ENCODE measurements at regions not wholly inside any gene's neighbourhood (a gene's known extent, or its start where the extent isn't known, plus 50 kb on each side); places are given as distances from the start of the nearest gene placed in this dataset.
"Not testable (repeated sequence)": the region's sequence is repeated elsewhere in the genome, so short reads cannot be mapped to it uniquely, and the experiment has no call there.

DNA sequence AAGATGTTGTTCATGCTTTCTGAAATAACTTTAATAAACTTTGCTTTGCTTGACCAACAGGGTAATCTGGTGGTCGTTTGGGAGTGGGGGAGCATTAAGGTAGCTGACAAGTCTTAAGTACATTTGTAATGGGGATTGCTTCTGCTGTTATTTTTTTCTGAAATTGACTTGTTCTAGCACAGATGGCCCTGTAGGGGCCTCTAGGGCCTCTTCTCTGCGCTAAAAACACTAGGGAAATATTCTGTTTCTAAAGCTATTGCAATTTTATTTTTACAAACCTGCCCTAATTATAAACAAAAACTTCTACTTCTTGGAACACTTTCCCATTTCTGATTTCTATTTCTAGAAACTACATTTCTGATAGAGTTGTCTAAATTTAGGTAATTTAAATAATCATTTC, 191.3 kb upstream of the KCNJ3 start:
- DNase-seq (ENCODE audit: low spot score) = no peak

DNA sequence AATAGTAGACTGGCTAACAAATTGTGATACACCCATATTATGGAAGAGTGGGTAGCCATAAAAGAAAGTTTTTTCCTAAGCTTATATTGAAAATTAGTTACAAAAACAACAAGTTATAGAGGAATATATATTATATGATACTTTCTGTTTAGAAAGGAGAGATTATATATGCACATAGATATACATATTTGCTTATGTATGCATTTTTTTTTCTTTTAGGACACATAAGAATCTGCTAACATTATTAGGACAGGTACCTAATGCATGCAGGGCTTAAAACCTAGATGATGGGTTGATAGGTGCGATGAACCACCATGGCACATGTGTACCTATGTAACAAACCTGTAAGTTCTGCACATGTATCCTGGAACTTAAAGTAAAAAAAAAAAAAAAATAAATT, 179.6 kb upstream of the KCNJ3 start:
- DNase-seq (ENCODE audit: low spot score) = no peak

DNA sequence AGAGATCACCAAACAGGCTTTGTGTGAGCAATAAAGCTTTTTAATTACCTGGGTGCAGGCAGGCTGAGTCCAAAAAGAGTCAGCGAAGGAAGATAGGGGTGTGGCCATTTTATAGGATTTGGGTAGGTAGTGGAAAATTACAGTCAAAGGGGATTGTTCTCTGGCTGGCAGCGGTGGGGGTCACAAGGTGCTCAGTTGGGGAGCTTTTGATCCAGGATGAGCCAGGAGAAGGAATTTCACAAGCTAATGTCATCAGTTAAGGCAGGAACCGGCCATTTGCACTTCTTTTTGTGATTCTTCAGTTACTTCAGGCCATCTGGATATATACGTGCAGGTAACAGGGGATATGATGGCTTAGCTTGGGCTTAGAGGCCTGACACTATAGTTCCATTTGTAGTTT, 177.5 kb upstream of the KCNJ3 start:
- not testable (repeated sequence) for DNase-seq (ENCODE audit: low spot score)

DNA sequence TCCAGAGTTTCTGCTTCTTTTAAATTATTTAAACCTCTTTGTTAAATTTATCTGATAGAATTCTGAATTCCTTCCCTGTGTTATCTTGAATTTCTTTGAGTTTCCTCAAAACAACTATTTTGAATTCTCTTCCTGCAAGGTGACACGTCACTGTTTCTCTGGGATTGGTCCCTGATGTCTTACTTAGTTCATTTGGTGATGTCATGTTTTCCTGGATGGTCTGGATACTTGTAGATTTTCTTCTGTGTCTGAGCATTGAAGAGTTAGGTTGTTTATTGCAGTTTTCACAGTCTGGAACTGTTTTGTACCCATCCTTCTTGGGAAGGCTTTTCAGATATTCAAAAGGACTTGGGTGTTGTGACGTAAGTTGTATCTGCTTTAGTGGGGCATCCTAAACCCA, 172.3 kb upstream of the KCNJ3 start:
- DNase-seq (ENCODE audit: low spot score) = no peak

DNA sequence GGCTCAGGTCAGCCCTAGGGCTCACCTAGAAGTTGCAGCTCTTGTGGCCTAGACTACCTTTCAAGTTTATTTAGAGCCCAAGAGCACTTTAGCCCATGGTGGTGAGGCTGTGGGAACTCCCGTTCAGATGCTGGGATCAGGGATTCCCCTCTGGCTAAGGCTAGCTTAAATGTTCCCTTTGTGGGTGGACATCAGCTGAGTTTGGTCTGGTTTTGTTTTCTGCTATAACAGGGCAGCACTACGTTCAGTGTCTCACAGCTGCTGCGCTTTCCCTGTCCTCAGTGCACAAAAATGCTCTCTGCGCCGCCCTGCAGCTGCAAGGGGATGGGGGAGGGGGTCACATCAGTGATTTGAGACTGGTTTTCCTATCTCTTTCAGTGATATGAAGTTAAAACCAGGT, 170.5 kb upstream of the KCNJ3 start:
- no peak for DNase-seq (ENCODE audit: low spot score)

DNA sequence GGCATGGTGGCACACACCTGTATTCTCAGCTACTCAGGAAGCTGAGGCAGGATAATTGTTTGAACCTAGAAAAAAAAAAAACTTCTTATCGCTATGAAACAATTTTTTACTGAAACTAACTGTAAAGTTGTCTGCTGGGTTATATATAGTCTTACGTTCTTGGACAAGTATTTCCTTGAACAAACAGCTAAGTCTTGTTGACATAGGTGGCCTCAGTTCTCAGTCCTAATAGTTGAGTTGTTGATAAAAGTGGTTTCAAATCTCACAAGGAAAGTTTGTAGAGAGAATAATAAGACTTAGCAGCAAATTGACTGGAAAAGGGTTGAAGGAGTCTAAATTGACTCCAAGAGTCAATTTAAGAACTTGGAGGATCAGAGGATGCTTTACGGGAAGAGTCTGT, 166.5 kb upstream of the KCNJ3 start:
- DNase-seq (ENCODE audit: low spot score) = no peak

DNA sequence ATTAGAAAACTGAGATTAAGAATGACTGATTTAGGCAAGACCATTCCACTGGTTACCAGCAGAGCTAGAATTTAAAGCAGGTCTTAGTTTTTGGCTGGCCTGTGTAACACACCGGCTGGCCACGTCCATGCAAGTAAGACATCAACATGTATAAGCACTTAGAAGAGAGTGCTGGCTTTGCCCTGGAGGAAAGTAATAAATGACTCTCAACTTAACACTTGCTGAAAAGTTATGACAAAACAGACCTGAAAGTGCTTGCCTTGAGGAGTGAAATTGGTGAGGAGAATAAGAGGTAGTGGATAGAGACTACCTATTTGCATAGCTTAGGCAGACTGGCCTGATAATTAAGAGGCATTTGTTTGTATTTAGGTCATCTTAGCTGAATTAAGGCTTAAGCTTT, 165.7 kb upstream of the KCNJ3 start:
- no peak for DNase-seq (ENCODE audit: low spot score)

DNA sequence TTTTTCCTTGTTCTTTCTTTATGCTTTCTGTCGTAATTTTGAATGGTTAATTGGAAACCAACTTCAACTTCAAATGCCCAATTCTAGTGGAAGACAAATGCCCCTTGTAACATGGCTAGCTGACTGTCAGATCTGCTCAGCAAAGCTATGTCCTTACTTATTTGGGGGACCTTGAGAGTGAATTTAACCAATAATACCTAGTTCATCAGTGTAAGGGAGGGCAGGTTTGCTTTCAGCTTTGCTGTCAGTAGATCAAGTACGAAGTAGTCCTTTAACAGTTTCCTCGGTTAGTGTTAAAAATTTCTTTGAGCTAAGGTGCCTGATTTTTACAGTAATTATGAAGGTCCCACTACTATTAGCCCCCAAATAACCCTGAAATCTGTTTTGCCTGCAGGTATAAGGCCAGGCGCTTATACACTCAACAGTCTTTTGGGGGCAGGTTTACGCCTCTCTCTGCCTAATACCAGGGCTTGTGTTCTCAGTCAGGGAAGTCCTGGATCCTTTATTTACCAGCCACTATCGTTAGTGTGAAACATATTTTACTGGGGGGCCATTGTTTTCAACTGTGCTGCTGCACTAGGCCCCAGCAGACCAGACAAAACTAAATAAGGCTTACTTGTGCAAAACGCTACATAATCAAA, 165.1 kb upstream of the KCNJ3 start:
- no peak for DNase-seq (ENCODE audit: low spot score)

DNA sequence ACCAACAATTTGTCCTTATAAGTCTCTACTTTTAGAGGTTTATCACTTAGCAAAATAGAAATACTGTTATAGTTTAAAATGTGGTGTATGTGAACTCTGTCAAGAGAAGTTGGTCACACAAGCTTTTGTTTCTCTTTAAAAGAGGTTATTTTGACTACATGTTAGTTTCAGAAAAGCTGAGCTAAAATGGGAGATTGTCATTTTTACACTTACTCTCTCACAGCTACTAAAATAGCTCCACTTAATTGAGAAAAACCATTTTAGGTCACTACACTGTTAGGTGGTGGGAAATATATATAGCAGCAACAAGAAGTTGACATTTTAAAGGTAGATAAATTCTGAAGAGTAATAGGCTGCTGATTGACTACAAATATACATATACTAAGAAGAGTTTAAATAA, 161.5 kb upstream of the KCNJ3 start:
- DNase-seq (ENCODE audit: low spot score) = no peak

DNA sequence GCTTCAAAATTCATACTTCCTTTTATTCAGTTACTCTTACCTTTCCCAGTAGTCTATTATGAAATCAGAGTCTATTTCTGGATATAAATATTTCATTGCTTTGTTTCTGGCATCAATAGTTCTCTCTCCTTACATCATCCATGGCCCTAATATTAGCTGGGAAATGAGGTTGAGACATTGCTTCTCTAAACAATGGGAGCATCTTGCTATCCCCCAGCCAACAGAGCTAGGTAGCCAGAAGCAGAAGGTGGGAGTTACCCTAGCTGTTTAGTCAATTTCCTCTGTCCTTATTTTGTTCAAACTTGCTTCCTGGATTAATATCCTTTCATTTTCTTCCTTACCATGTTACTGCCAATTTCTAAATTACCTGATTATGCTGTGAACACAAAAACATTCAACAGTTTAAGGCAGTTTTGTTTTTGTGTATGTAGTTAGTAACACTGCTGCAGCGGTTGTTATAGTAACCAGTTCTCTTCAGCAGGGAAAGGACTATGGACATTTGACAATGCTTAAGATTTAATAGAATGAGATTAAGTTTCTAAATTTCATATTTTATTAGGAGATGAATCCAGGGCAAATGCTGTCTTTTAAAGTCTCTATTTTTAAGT, 160.5 kb upstream of the KCNJ3 start:
- DNase-seq (ENCODE audit: low spot score) = no peak

DNA sequence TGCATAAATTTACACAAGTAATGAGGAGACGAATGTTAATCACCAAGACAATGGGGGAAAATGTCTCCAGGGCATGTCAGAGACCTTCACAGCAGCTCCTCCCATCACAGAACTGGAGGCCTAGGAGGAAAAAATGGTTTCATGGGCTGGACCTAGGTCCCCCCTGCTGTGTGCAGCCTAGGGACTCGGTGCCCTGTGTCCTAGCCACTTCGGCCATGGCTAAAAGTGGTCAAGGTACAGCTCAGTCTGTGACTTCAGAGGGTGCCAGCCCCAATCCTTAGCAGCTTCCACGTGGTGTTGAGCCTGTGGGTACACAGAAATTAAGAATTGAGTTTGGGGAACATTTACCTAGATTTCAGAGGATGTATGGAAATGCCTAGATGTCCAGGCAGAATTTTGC, 152.2 kb upstream of the KCNJ3 start:
- DNase-seq (ENCODE audit: low spot score) = no peak

DNA sequence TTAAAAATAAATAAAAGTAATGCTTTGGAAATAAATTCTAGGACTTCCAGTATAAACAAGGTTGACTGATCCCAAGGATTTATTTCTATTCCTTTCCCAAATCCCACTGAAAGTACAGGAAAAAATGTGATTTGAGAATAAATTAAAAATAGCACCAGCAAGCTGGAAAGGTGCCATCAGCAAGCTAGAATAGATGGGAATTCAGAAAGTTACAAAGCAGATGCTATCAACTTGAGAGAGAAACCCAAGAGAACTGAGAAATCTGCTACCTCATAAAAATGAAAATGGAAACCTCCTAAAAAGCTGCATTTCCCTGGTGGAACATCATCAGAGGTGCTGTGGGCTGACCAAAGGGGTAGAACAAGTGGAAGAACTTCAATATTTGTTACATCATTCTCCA, 148.6 kb upstream of the KCNJ3 start:
- DNase-seq (ENCODE audit: low spot score) = no peak

DNA sequence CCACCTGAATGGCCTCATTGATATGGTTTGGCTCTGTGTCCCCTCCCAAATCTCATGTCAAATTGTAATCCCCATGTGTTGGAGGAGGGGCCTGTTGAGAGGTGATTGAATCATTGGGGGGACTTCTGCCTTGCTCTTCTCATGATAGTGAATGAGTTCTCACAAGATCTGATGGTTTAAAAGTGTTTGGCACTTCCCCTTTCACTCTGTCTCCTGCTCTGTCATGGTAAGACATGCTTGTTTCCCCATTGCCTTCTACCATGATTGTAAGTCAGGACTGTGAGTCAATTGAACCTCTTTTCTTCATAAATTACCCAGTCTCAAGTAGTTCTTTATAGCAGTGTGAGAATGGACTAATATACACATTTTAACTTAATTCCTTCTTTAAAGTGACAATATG, 146.8 kb upstream of the KCNJ3 start:
- DNase-seq (ENCODE audit: low spot score) = no peak

DNA sequence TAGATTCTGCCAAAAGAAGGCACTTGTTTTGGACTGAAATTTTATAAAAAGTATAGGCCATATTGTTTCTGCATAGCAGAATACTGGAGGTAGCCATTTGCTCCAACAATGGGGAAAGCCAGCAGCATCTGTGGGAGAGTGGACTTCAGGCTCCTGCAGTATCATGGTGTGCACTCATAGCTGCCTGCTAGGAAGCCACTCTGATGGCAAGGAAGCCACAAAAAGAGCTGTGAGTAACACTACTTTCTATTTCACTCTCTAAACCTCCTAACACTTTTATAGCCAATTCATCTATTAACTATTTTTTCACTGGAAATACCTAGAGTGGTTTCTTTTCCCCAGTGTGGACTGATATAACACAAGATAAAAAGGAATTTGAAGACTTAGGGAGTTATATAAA, 144.4 kb upstream of the KCNJ3 start:
- DNase-seq (ENCODE audit: low spot score) = no peak

DNA sequence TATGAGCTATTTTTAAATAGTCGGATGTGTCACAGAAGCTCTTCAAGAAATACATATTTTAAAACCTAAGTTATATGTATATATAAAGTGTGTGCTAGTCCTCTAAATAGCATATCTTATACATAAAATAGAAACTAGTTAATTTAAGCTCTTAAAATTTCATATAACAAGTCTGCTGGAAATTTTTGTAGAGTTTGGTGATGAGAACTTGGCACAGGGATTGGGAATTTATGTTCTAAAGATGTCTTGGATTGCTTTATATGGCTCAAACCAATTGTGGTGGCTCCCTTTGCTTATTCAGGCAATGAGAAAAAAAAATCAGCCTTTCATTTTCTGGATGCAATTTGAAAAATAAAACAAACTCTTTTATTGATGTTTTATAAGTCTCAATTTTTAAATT, 142.8 kb upstream of the KCNJ3 start:
- no peak for DNase-seq (ENCODE audit: low spot score)

DNA sequence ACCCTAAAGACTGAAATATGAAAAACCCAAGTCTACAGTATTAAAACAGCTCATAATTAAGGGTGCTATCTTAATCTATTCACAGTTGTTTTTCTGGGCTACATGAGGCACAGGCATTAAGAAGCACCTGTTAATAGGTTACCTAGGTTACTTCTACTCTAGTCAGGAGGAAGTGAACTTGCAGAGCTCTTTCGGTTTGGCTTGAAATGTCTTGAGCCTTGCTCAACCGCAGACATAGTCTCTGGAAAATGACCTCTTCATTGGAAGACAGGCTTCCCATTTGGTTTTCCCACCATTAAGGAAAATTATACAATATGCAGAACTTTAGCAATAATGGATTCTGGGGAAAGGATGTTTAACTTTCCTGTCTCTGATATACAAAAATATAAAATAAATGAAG, 142.3 kb upstream of the KCNJ3 start:
- DNase-seq (ENCODE audit: low spot score) = no peak

DNA sequence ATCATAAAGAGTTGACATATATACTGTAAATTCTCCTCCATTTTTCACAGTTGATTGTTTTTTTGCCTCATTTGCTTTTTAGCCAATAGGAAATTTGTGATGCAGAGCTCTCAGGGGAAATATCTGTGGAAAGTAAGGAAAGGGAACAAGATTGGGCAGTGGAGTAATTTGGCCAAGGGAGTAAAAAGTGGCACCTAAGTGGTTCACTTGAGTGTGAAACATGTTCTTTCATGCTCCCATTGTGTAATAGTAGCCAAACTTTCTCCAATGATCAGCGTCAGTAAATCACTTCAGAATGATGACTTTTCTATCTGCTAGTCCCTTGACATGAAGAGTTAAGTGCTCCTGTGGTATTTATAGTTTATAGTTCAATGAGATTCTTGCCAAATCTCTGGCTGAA, 141.9 kb upstream of the KCNJ3 start:
- no peak for DNase-seq (ENCODE audit: low spot score)

DNA sequence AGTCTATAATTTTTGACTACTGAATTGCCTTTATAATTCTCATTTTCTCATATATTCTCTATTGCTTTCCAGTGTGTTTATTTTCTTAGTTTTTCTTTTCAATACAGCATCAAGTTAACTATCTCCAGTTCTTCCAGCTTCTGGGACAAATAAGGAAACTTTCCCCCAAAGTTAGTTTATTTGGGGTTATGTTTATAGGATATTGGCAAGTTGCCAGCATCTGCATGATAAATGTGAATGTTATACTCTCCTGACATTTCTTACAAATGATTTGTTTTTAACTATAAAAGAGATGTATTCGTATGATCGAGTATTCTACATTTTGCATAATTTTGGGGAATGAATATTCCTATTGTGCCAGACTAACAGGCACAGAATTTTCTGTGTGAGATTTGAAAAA, 140.6 kb upstream of the KCNJ3 start:
- DNase-seq (ENCODE audit: low spot score) = no peak

DNA sequence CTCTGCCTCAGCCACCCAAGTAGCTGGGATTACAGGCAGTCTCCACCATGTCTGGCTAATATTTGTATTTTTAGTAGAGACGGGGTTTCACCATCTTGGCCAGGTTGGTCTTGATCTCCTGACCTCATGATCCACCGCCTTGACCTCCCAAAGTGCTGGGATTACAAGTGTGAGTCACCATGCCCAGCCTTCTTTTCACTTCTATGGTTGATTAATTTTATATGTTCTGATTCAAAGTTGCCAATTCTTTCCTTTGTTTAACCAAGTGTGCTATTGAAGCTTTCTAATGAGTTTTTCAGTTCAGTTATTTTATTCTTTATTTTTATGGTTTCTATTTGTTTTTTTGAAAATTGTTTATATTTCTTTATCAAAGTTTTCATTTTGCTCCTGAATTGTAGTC, 133.1 kb upstream of the KCNJ3 start:
- no peak for DNase-seq (ENCODE audit: low spot score)

DNA sequence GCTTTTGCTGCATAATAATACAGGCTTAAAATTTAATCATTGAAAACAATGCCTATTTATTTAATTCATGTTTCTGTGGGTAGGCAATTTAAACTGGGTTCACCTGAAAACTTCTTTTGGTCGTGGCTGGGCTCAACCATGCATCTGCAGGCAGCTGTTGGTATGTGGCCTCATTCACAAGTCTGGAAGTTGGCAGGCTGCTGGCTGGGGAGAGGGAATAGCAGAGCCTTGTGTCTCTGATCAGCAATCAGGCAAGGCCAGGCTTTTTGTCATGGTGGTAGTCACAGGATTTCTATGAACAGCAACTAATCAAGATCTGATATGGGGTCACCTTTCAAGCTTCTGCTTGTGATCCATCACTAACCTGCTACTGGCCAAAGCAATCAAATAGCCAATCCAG, 130.1 kb upstream of the KCNJ3 start:
- DNase-seq (ENCODE audit: low spot score) = no peak

DNA sequence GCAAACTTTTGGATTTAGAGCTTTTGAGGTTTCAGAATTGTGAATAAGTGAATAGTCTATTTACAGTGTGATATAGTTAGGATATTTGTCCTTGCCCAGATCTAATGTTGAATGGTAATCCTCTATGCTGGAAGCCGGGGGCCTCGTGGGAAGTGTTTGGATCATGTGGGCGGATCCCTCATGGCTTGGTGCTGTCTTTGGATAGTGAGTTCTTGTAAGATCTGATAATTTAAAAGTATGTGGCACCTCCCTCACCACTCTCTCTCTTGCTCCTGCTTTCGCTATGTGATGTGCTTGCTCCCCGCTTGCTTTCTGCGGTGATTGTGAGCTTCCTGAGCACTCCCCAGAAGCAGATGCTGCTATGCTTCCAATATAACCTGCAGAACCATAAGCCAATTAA, 128.0 kb upstream of the KCNJ3 start:
- no peak for DNase-seq (ENCODE audit: low spot score)

DNA sequence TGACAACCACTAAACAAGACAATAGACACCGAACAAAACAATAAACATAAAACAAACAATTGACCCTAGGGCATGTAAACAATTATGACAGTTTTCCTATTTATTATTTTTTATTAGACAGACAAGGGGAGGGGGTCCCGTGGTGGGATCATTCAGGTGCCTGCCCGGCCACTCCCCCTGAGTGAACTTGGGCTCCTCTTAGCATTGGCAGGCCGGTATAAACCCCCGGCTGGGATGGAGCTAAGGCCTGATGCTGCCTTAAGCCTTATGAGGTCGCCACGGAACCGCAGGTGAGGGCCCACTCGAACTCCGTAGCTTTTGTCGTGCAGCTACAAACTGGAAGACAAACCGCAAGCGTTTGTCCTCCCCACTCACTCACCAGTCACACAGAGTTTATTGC, 121.8 kb upstream of the KCNJ3 start:
- not testable (repeated sequence) for DNase-seq (ENCODE audit: low spot score)

DNA sequence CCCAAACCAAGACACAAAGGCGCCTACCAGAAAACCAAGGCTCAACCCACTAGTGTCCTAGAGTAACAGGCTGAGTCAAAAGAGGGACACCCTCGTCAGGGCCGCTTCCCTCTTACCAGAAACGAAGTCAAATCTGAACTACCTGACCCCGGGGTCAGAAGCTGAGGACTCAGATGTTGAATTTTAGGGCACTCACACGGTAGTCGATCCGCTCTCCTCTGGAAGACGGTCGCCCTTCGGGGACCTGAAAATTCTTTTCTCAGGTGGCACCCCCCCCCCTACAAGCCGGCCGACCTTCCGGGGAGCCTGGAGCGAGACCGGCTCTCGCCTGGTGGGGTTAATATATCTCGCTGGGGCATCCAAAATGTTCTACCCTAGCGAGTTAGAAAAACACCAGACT, 121.1 kb upstream of the KCNJ3 start:
- no peak for DNase-seq (ENCODE audit: low spot score)

DNA sequence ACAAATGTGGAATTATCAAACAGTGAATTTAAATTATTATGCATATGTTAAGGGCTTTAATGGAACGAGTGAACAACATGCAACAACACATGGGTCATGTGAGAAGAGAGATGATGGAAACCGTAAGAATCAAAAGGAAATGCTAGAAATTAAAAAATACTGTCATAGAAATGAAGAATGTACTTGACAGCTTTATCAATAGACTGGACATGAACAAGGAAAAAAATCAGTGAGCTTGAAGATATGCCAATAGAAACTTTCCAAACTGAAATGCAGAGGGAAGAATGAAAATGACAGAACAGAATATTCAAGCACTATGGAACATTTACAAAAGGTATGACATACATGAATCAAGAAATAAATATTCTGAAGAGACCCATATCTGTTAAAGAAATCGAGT, 117.7 kb upstream of the KCNJ3 start:
- DNase-seq (ENCODE audit: low spot score) = no peak

DNA sequence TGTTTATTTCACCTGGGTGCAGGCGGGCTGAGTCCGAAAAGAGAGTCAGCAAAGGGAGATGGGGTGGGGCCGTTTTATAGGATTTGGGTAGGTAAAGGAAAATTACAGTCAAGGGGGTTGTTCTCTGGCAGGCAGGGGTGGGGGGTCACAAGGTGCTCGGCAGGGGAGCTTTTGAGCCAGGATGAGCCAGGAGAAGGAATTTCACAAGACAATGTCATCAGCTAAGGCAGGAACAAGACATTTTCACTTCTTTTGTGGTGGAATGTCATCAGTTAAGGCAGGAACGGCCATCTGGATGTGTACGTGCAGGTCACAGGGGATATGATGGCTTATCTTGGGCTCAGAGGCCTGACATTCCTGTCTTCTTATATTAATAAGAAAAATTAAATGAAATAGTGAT, 115.8 kb upstream of the KCNJ3 start:
- not testable (repeated sequence) for DNase-seq (ENCODE audit: low spot score)
